Thyroid gland (tissue), 4 donors: ENCODE measurements at regions not wholly inside any gene's neighbourhood (a gene's known extent, or its start where the extent isn't known, plus 50 kb on each side); places are given as distances from the start of the nearest gene placed in this dataset.

ENCODE experiments used
- POLR2A ChIP-seq, 2 donors: fragments of 450-650 bp; IDR thresholded peaks; one replicate each; pipeline ENCODE4 v1.6.1; 2017; ENCODE audit warnings: antibody characterized with exemption in 2 of 2, mild to moderate bottlenecking in 2 of 2, moderate library complexity in 1 of 2
- TF ChIP-seq, protein P1 (sequence below), 6 experiments: fragments of 200-600 bp in 3 of 6; fragments of 450-650 bp in 3 of 6; sonication (generic) in 3 of 6; IDR thresholded peaks; one replicate each; pipeline ENCODE4 v1.5.1; 2016 to 2019; ENCODE audit warnings: antibody characterized with exemption in 6 of 6, mild to moderate bottlenecking in 2 of 6, inconsistent platforms in 1 of 6, moderate library complexity in 1 of 6

DNA sequence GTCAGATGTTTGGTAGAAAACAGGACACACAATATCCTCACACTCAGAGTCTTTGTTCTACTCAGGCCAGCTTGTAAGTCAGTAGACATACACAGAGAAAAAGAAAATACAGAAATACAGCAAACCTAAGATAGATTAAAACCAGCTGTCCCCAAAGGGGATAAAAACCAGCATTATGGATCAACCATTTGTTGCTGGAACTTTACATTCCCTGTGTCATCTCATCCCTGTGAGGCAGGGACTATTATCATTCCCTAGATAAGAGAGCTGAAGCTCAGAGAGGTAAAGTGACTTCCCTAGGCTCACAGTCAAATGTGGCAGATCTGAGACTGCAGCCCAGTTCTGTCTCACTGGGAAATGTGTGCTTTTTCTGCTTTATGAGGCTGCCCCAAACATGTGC, 80.7 kb downstream of the DMRTA2 start:
- TF ChIP-seq, protein P1, sequence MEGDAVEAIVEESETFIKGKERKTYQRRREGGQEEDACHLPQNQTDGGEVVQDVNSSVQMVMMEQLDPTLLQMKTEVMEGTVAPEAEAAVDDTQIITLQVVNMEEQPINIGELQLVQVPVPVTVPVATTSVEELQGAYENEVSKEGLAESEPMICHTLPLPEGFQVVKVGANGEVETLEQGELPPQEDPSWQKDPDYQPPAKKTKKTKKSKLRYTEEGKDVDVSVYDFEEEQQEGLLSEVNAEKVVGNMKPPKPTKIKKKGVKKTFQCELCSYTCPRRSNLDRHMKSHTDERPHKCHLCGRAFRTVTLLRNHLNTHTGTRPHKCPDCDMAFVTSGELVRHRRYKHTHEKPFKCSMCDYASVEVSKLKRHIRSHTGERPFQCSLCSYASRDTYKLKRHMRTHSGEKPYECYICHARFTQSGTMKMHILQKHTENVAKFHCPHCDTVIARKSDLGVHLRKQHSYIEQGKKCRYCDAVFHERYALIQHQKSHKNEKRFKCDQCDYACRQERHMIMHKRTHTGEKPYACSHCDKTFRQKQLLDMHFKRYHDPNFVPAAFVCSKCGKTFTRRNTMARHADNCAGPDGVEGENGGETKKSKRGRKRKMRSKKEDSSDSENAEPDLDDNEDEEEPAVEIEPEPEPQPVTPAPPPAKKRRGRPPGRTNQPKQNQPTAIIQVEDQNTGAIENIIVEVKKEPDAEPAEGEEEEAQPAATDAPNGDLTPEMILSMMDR (IDR thresholded peaks at IDR 0.05): no peak
- TF ChIP-seq POLR2A (IDR thresholded peaks at IDR 0.05): no peak
